ENCODE measurements at regions not wholly inside any gene's neighbourhood (a gene's known extent, or its start where the extent isn't known, plus 50 kb on each side); places are given as distances from the start of the nearest gene placed in this dataset.

- TF ChIP-seq NFYB (CRISPR knock-in tag; IDR thresholded peaks at IDR 0.05) = no peak
- no peak for TF ChIP-seq TAF1 (CRISPR knock-in tag; IDR thresholded peaks at IDR 0.05)
- TF ChIP-seq ZNF496 (CRISPR knock-in tag; IDR thresholded peaks at IDR 0.05; ENCODE audit: insufficient replicate concordance) = no peak
- no peak for TF ChIP-seq POGZ (CRISPR knock-in tag; IDR thresholded peaks at IDR 0.05)
- no peak for TF ChIP-seq YY1 (IDR thresholded peaks at IDR 0.05; ENCODE audit: insufficient read depth, insufficient replicate concordance, low read depth, low read length)
- TF ChIP-seq HMGXB4 (CRISPR knock-in tag; IDR thresholded peaks at IDR 0.05; ENCODE audit: borderline replicate concordance in 1 of 2, low read depth in 1 of 2) = no peak
- TF ChIP-seq GATAD2A (CRISPR knock-in tag; IDR thresholded peaks at IDR 0.05) = no peak
- TF ChIP-seq ZNF451 (CRISPR knock-in tag; IDR thresholded peaks at IDR 0.05) = no peak
- TF ChIP-seq SP2 (CRISPR knock-in tag; IDR thresholded peaks at IDR 0.05) = no peak
- TF ChIP-seq ZNF510 (CRISPR knock-in tag; IDR thresholded peaks at IDR 0.05; ENCODE audit: low read depth) = no peak
- TF ChIP-seq MXI1 (IDR thresholded peaks at IDR 0.05; ENCODE audit: borderline replicate concordance, low read depth, low read length) = no peak
- no peak for TF ChIP-seq CBFB (CRISPR knock-in tag; IDR thresholded peaks at IDR 0.05)
Observed at GRCh38 chr3:124373524-124373923, 356.7 kb upstream of the UMPS start.

All from HepG2 (cell line).